ENCODE measurements at regions not wholly inside any gene's neighbourhood (a gene's known extent, or its start where the extent isn't known, plus 50 kb on each side); places are given as distances from the start of the nearest gene placed in this dataset.

- TF ChIP-seq EP300 (IDR thresholded peaks at IDR 0.05; ENCODE audit: borderline replicate concordance) (no peak), RAD21 (IDR thresholded peaks at IDR 0.05; ENCODE audit: low read depth) (no peak), TEAD4 (IDR thresholded peaks at IDR 0.05) (no peak), USF1 (IDR thresholded peaks at IDR 0.05) (no peak), REST (IDR thresholded peaks at IDR 0.05; ENCODE audit: low read depth) (no peak), MAX (IDR thresholded peaks at IDR 0.05) (no peak), FOXM1 (IDR thresholded peaks at IDR 0.05; ENCODE audit: borderline replicate concordance, low read depth) (no peak)
These were observed 141.9 kb upstream of the RBMS1 start for GRCh38 chr2:160635488-160635887.

All from Ishikawa (cell line).